ENCODE measurements at regions not wholly inside any gene's neighbourhood (a gene's known extent, or its start where the extent isn't known, plus 50 kb on each side); places are given as distances from the start of the nearest gene placed in this dataset.

GRCh38 chr3:176850498-176850897 is 346.8 kb downstream of the TBL1XR1 start:
- Histone ChIP-seq H4K20me1 (ENCODE audit: insufficient read depth) (no peaks in the 10 kb centered on the region), H3K4me2 (no peak overlapping the region), H3K4me1 (ENCODE audit: low read depth, poor library complexity, severe bottlenecking) (no peaks in the 10 kb centered on the region), H3K27ac (no peak overlapping the region), H3K79me2 (ENCODE audit: insufficient read depth, low read depth) (no peaks in the 10 kb centered on the region), H3K36me3 (ENCODE audit: insufficient read depth) (no peaks in the 10 kb centered on the region), H2AFZ (ENCODE audit: low read depth) (no peak overlapping the region), H3K27me3 (ENCODE audit: insufficient read depth, low read depth) (no peaks in the 10 kb centered on the region), H3K9ac (no peak overlapping the region), H3K4me3 (IDR thresholded peaks at IDR 0.05; ENCODE audit: insufficient read depth, low read depth, low read length) (no peak overlapping the region)
- TF ChIP-seq, protein P1, sequence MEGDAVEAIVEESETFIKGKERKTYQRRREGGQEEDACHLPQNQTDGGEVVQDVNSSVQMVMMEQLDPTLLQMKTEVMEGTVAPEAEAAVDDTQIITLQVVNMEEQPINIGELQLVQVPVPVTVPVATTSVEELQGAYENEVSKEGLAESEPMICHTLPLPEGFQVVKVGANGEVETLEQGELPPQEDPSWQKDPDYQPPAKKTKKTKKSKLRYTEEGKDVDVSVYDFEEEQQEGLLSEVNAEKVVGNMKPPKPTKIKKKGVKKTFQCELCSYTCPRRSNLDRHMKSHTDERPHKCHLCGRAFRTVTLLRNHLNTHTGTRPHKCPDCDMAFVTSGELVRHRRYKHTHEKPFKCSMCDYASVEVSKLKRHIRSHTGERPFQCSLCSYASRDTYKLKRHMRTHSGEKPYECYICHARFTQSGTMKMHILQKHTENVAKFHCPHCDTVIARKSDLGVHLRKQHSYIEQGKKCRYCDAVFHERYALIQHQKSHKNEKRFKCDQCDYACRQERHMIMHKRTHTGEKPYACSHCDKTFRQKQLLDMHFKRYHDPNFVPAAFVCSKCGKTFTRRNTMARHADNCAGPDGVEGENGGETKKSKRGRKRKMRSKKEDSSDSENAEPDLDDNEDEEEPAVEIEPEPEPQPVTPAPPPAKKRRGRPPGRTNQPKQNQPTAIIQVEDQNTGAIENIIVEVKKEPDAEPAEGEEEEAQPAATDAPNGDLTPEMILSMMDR (conservative IDR thresholded peaks at IDR 0.05; ENCODE audit: low read depth, low read length): no peak

GRCh38 chr3:176848431-176849214 is 348.7 kb downstream of the TBL1XR1 start:
- Histone ChIP-seq H3K9ac (no peak overlapping the region), H3K79me2 (ENCODE audit: insufficient read depth, low read depth) (no peaks in the 10 kb centered on the region), H3K27ac (no peak overlapping the region), H3K36me3 (ENCODE audit: insufficient read depth) (no peaks in the 10 kb centered on the region), H2AFZ (ENCODE audit: low read depth) (no peak overlapping the region), H3K4me3 (IDR thresholded peaks at IDR 0.05; ENCODE audit: insufficient read depth, low read depth, low read length) (no peak overlapping the region), H3K4me2 (no peak overlapping the region), H3K27me3 (ENCODE audit: insufficient read depth, low read depth) (no peaks in the 10 kb centered on the region), H3K4me1 (ENCODE audit: low read depth, poor library complexity, severe bottlenecking) (no peaks in the 10 kb centered on the region), H4K20me1 (ENCODE audit: insufficient read depth) (no peaks in the 10 kb centered on the region)
- TF ChIP-seq, protein P1 (conservative IDR thresholded peaks at IDR 0.05; ENCODE audit: low read depth, low read length): no peak

GRCh38 chr3:176842914-176843313 is 354.4 kb downstream of the TBL1XR1 start:
- H3K79me2 ChIP-seq (ENCODE audit: insufficient read depth, low read depth): no peaks in the 10 kb centered on the region
- no peak overlapping the region for H3K4me2 ChIP-seq
- no peaks in the 10 kb centered on the region for H4K20me1 ChIP-seq (ENCODE audit: insufficient read depth)
- no peak overlapping the region for H2AFZ ChIP-seq (ENCODE audit: low read depth)
- no peak overlapping the region for H3K4me3 ChIP-seq (IDR thresholded peaks at IDR 0.05; ENCODE audit: insufficient read depth, low read depth, low read length)
- TF ChIP-seq, protein P1 (conservative IDR thresholded peaks at IDR 0.05; ENCODE audit: low read depth, low read length): no peak
- no peaks in the 10 kb centered on the region for H3K27me3 ChIP-seq (ENCODE audit: insufficient read depth, low read depth)
- no peaks in the 10 kb centered on the region for H3K4me1 ChIP-seq (ENCODE audit: low read depth, poor library complexity, severe bottlenecking)
- H3K9ac ChIP-seq: no peak overlapping the region
- no peak overlapping the region for H3K27ac ChIP-seq
- H3K36me3 ChIP-seq (ENCODE audit: insufficient read depth): no peaks in the 10 kb centered on the region

GRCh38 chr3:176840641-176841286 is 356.5 kb downstream of the TBL1XR1 start:
- no peak overlapping the region for H3K4me2 ChIP-seq
- H4K20me1 ChIP-seq (ENCODE audit: insufficient read depth): no peaks in the 10 kb centered on the region
- no peak overlapping the region for H3K9ac ChIP-seq
- H3K4me3 ChIP-seq (IDR thresholded peaks at IDR 0.05; ENCODE audit: insufficient read depth, low read depth, low read length): no peak overlapping the region
- TF ChIP-seq, protein P1 (conservative IDR thresholded peaks at IDR 0.05; ENCODE audit: low read depth, low read length): no peak
- H3K79me2 ChIP-seq (ENCODE audit: insufficient read depth, low read depth): no peaks in the 10 kb centered on the region
- H3K27me3 ChIP-seq (ENCODE audit: insufficient read depth, low read depth): no peaks in the 10 kb centered on the region
- no peak overlapping the region for H2AFZ ChIP-seq (ENCODE audit: low read depth)
- H3K27ac ChIP-seq: no peak overlapping the region
- H3K36me3 ChIP-seq (ENCODE audit: insufficient read depth): no peaks in the 10 kb centered on the region
- no peaks in the 10 kb centered on the region for H3K4me1 ChIP-seq (ENCODE audit: low read depth, poor library complexity, severe bottlenecking)

All from KMS-11 (cell line).